Spleen (tissue), 11 donors: ENCODE measurements at regions not wholly inside any gene's neighbourhood (a gene's known extent, or its start where the extent isn't known, plus 50 kb on each side); places are given as distances from the start of the nearest gene placed in this dataset.

Experiments
- DNase-seq: peaks from one replicate; pipeline ENCODE4 v3.0.0-alpha.2; 2020
- H3K27ac ChIP-seq, 8 donors: fragments of 200-600 bp; sonication (generic) in 7 of 8; 1 replicate in 4 of 8; 2 replicates in 4 of 8; pipeline versions ENCODE4 v1.5.0 to v1.8.0; 2016 to 2021; ENCODE audit warnings: inconsistent platforms in 4 of 8, mild to moderate bottlenecking in 4 of 8, moderate library complexity in 1 of 8
- H3K27me3 ChIP-seq, 7 donors: fragments of 200-600 bp; sonication (generic) in 6 of 7; replicated peaks in 1 of 7; 1 replicate in 4 of 7; 2 replicates in 3 of 7; pipeline versions ENCODE4 v1.5.0 to v1.8.0; 2016 to 2021; ENCODE audit warnings: inconsistent platforms in 3 of 7, mild to moderate bottlenecking in 1 of 7
- H3K36me3 ChIP-seq, 6 donors: fragments of 200-600 bp; sonication (generic) in 5 of 6; 1 replicate in 4 of 6; 2 replicates in 2 of 6; pipeline versions ENCODE4 v1.5.0 to v1.8.0; 2016 to 2021; ENCODE audit warnings: inconsistent platforms in 2 of 6
- H3K4me1 ChIP-seq, 6 donors: fragments of 200-600 bp; sonication (generic) in 5 of 6; 1 replicate in 3 of 6; 2 replicates in 3 of 6; pipeline versions ENCODE4 v1.5.0 to v1.8.0; 2016 to 2021; ENCODE audit warnings: inconsistent platforms in 3 of 6
- H3K4me3 ChIP-seq, 8 donors: fragments of 200-600 bp; sonication (generic) in 7 of 8; 1 replicate in 4 of 8; 2 replicates in 4 of 8; pipeline versions ENCODE4 v1.5.0 to v1.8.0; 2016 to 2021; ENCODE audit warnings: inconsistent platforms in 4 of 8, mild to moderate bottlenecking in 4 of 8, moderate library complexity in 2 of 8
- H3K9me3 ChIP-seq, 8 donors: fragments of 200-600 bp; sonication (generic) in 7 of 8; 1 replicate in 4 of 8; 2 replicates in 4 of 8; pipeline versions ENCODE4 v1.5.0 to v1.8.0; 2016 to 2021; ENCODE audit warnings: inconsistent platforms in 4 of 8
- POLR2A ChIP-seq, 3 donors: fragments of 450-650 bp; IDR thresholded peaks; one replicate each; pipeline ENCODE4 v1.5.1; 2017; ENCODE audit warnings: antibody characterized with exemption in 3 of 3, mild to moderate bottlenecking in 1 of 3
- POLR2AphosphoS5 ChIP-seq, 3 donors: sonication (generic); formaldehyde crosslinking; IDR thresholded peaks; one replicate each; pipeline ENCODE4 v1.5.1; 2017; ENCODE audit warnings: antibody characterized with exemption in 3 of 3
- WGBS, 5 donors: extraction: QIAGEN DNeasy Blood & Tissue Kit in 3 of 5; methylation state at CpG; one replicate each; pipeline versions ENCODE4 v1.1.5 to v1.1.7; 2013 to 2018; 5-methylcytosine and 5-hydroxymethylcytosine counted together
- intact Hi-C: fragments of 100-400 bp; cut with DNase I; formaldehyde crosslinking; loops from one replicate; pipeline ENCODE4 v1.15.0; 2023; ENCODE audit warnings: low total_unique reads
- TF ChIP-seq, protein P1 (sequence below), 11 experiments: fragments of 200-600 bp in 7 of 11; fragments of 450-650 bp in 4 of 11; sonication (generic) in 4 of 11; IDR thresholded peaks in 8 of 11; conservative IDR thresholded peaks in 3 of 11; 1 replicate in 7 of 11; 2 replicates in 4 of 11; pipeline versions ENCODE4 v1.4.0 to v1.8.0; 2016 to 2021; ENCODE audit warnings: antibody characterized with exemption in 11 of 11, inconsistent platforms in 4 of 11, mild to moderate bottlenecking in 1 of 11
- donor health status: healthy with polysubstance abuse.
- donor health status: DM: no; HTN: no; CAD: no; lungs with moderate emphysema.
- donor health status: DM: no; HTN: no; CAD: no.
- donor health status: Bipolar disorder and iron deficiency.
- donor health status: healthy.
- donor health status: DM: no; HTN: no; CAD: no.
- donor health status: DM: yes; HTN: yes; CAD: no.

DNA sequence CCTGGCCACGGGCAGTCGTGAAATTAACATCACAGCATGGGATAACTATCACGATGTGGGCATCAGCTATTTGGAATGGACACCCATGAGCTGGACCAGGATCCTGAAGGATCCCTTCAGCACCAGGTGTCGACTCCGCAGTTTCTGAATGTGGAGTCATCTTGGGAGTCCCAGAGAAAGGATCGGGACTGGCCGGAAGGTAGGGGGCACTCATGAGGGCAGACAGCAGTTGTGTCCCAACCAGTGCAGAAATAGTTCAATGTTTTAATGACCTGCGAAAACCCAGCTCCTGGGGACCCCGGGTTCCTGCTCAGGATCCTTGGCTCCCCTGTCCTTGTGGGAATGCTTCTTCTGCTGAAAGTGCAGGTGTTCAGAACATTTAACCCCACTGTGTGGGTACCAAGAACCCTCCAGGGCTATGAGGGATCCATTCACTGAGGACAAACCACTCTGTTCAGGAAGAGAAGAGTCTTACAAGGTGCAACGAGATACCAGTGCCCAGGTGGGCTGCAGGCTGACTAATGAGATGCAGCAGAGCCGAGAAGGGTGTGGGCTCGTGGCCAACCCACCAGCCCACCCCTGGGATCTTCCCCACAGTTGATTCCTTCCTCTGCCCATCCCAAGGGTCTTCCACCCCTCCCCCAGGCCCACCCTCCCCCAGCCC is 154.8 kb downstream of the SALL1 start:
- DNase-seq = no peak
- no peaks in the 10 kb centered on the region for H3K9me3 ChIP-seq
- H3K27ac ChIP-seq = no peak overlapping the region
- intact Hi-C loops = no loop called here
- no peaks in the 10 kb centered on the region for H3K27me3 ChIP-seq
- TF ChIP-seq, protein P1, sequence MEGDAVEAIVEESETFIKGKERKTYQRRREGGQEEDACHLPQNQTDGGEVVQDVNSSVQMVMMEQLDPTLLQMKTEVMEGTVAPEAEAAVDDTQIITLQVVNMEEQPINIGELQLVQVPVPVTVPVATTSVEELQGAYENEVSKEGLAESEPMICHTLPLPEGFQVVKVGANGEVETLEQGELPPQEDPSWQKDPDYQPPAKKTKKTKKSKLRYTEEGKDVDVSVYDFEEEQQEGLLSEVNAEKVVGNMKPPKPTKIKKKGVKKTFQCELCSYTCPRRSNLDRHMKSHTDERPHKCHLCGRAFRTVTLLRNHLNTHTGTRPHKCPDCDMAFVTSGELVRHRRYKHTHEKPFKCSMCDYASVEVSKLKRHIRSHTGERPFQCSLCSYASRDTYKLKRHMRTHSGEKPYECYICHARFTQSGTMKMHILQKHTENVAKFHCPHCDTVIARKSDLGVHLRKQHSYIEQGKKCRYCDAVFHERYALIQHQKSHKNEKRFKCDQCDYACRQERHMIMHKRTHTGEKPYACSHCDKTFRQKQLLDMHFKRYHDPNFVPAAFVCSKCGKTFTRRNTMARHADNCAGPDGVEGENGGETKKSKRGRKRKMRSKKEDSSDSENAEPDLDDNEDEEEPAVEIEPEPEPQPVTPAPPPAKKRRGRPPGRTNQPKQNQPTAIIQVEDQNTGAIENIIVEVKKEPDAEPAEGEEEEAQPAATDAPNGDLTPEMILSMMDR (IDR thresholded peaks at IDR 0.05 in 8 of 11, conservative IDR thresholded peaks at IDR 0.05 in 3 of 11) = no peak
- TF ChIP-seq POLR2AphosphoS5 (IDR thresholded peaks at IDR 0.05) (no peak), POLR2A (IDR thresholded peaks at IDR 0.05) (no peak)
- no peak overlapping the region for H3K4me3 ChIP-seq
- WGBS, 5 donors = 78 to 86% (median 82%) methylated on average over 8 to 12 of the region's 12 CpGs
- no peaks in the 10 kb centered on the region for H3K36me3 ChIP-seq
- H3K4me1 ChIP-seq = no peaks in the 10 kb centered on the region

DNA sequence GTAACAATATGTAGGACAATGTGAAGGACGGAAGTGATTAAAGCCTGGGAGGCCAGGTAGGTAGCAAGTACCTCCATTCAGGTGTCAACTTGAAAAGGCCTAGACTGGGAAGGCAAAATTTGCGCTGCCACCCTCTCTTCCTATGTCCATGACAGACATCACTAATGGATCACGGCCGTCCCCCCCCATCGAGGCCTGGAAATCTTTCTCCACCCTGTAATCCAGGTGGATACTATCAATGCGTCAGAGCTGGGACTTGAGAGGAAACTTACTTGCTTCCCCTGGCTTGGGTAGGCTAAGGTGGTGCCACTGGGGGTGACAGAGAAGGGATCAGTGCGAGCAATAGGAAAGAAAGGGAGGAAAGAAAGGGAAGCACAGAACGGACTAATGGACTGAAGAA is 156.1 kb downstream of the SALL1 start:
- H3K27ac ChIP-seq = no peak overlapping the region
- H3K9me3 ChIP-seq = no peaks in the 10 kb centered on the region
- TF ChIP-seq, protein P1 (IDR thresholded peaks at IDR 0.05 in 8 of 11, conservative IDR thresholded peaks at IDR 0.05 in 3 of 11) = no peak
- TF ChIP-seq POLR2A (IDR thresholded peaks at IDR 0.05) (no peak), POLR2AphosphoS5 (IDR thresholded peaks at IDR 0.05) (no peak)
- no peaks in the 10 kb centered on the region for H3K27me3 ChIP-seq
- H3K36me3 ChIP-seq = no peaks in the 10 kb centered on the region
- no peaks in the 10 kb centered on the region for H3K4me1 ChIP-seq
- 79 to 88% (median 86%) methylated on average over 8 of the region's 8 CpGs for WGBS, 5 donors
- no peak for DNase-seq
- H3K4me3 ChIP-seq = no peak overlapping the region
- intact Hi-C loops = no loop called here

DNA sequence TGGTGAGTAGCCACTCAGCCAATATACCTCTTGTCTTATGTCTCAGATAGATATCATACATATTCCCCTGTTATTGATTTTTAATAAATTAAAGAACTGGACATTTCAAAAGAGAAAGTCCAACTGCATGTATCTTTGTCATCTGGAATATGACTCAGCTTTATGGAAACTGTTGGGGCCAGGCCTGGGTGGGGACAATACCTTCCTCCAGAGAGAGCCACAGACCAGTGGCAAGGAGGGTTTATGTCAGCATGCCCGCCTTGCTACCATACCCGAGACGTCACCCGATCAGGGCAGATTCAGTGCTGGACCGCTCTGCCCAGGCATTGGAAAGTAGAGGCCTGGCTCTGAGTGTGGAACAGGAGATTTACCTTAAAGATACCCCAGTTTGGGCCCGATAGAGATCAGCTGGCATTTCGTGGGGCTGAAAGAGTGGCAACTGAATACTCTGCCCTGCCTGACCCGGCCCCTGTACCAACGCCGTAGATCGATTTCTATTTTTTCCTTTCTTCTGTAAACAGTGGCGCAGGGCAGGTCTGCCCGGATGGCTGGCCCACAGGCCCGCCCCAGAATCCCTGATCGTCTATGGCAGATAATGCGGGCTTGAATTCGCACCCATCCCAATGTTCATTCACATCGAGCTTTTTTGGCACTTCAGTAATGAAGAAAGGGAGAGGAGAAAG is 158.6 kb downstream of the SALL1 start:
- WGBS, 5 donors = 89 to 91% (median 90%) methylated on average over 18 of the region's 18 CpGs
- Histone ChIP-seq H3K27ac (no peak overlapping the region), H3K4me3 (no peak overlapping the region), H3K4me1 (no peaks in the 10 kb centered on the region), H3K9me3 (no peaks in the 10 kb centered on the region), H3K36me3 (no peaks in the 10 kb centered on the region), H3K27me3 (no peaks in the 10 kb centered on the region)
- TF ChIP-seq POLR2A (IDR thresholded peaks at IDR 0.05) (no peak), POLR2AphosphoS5 (IDR thresholded peaks at IDR 0.05) (no peak)
- TF ChIP-seq, protein P1 (IDR thresholded peaks at IDR 0.05 in 8 of 11, conservative IDR thresholded peaks at IDR 0.05 in 3 of 11) = no peak
- no peak for DNase-seq
- intact Hi-C loops = no loop called here

DNA sequence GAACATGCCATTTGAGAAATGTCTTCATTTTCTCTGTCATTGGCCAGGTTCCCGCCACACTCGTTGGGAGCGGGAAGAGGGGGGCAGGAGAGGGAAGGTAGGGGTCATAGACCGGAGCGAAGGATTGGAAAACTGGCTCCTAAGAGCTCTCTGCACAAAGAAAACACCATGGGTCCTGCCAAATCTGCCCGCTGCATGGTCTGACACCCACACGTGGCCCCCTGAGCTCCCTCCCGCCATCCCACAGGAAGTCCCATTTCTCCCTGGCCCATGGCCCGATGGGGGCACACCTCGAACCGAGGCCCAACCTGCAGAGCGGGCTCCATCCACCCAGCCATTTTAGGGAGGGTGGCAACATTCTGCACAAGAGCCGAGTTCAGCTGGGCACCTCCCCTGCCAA is 159.6 kb downstream of the SALL1 start:
- intact Hi-C loops = no loop called here
- TF ChIP-seq POLR2A (IDR thresholded peaks at IDR 0.05) (no peak), POLR2AphosphoS5 (IDR thresholded peaks at IDR 0.05) (no peak)
- TF ChIP-seq, protein P1 (IDR thresholded peaks at IDR 0.05 in 8 of 11, conservative IDR thresholded peaks at IDR 0.05 in 3 of 11) = no peak
- WGBS, 5 donors = 80 to 90% (median 86%) methylated on average over 13 of the region's 13 CpGs
- Histone ChIP-seq H3K4me1 (no peaks in the 10 kb centered on the region), H3K9me3 (peaks cover 0 to 4% (median 0%) of the 10 kb centered on the region in 8 donors), H3K27ac (no peak overlapping the region), H3K36me3 (no peaks in the 10 kb centered on the region), H3K4me3 (no peak overlapping the region), H3K27me3 (no peaks in the 10 kb centered on the region)
- DNase-seq = no peak
